ENCODE measurements at regions not wholly inside any gene's neighbourhood (a gene's known extent, or its start where the extent isn't known, plus 50 kb on each side); places are given as distances from the start of the nearest gene placed in this dataset.
"Not testable (repeated sequence)": the region's sequence is repeated elsewhere in the genome, so short reads cannot be mapped to it uniquely, and the experiment has no call there.

DNA sequence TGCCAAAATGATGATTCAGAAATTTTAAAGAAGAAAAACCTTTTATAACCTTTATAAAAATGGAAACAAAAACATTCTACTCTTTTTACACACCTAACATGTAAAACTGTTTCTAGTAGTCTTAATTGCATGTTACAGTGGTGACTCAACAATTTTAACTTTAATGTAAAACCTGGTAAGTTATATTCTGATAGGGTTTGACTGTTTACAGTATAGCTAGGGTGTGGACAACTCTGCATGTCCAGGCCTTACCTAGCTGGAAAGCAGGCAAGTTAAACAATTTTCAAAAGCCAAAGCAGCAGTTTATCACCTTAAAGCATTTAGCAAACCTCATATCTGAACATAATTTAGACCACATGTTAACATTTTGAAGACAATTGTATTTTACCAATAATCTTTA is 328.5 kb downstream of the NEK10 start:
- no peak for DNase-seq (ENCODE audit: extremely low spot score)
- Histone ChIP-seq H3K4me3 (no peak overlapping the region), H3K9me3 (no peaks in the 10 kb centered on the region), H3K27me3 (no peaks in the 10 kb centered on the region), H3K4me1 (no peaks in the 10 kb centered on the region), H3K27ac (replicated peaks in 1 of 4) (no peak overlapping the region), H3K36me3 (no peaks in the 10 kb centered on the region)
- TF ChIP-seq EP300 (IDR thresholded peaks at IDR 0.05), result no peak
- TF ChIP-seq POLR2A (IDR thresholded peaks at IDR 0.05; ENCODE audit: low read depth), result no peak
- TF ChIP-seq, protein P1, sequence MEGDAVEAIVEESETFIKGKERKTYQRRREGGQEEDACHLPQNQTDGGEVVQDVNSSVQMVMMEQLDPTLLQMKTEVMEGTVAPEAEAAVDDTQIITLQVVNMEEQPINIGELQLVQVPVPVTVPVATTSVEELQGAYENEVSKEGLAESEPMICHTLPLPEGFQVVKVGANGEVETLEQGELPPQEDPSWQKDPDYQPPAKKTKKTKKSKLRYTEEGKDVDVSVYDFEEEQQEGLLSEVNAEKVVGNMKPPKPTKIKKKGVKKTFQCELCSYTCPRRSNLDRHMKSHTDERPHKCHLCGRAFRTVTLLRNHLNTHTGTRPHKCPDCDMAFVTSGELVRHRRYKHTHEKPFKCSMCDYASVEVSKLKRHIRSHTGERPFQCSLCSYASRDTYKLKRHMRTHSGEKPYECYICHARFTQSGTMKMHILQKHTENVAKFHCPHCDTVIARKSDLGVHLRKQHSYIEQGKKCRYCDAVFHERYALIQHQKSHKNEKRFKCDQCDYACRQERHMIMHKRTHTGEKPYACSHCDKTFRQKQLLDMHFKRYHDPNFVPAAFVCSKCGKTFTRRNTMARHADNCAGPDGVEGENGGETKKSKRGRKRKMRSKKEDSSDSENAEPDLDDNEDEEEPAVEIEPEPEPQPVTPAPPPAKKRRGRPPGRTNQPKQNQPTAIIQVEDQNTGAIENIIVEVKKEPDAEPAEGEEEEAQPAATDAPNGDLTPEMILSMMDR (IDR thresholded peaks at IDR 0.05), result no peak
- no peak for TF ChIP-seq POLR2AphosphoS5 (IDR thresholded peaks at IDR 0.05)
- intact Hi-C loops (cut with DNase I), result no loop called here

- DNase-seq (ENCODE audit: extremely low spot score); intact Hi-C loops (cut with DNase I); H3K9me3 ChIP-seq; H3K27ac ChIP-seq (replicated peaks in 1 of 4); H3K4me1 ChIP-seq; H3K27me3 ChIP-seq; H3K36me3 ChIP-seq; H3K4me3 ChIP-seq: not testable (repeated sequence)
- WGBS, result 85% methylated on average over 2 of the region's 2 CpGs
These were observed 326.6 kb downstream of the NEK10 start for GRCh38 chr3:27042541-27042940.

DNA sequence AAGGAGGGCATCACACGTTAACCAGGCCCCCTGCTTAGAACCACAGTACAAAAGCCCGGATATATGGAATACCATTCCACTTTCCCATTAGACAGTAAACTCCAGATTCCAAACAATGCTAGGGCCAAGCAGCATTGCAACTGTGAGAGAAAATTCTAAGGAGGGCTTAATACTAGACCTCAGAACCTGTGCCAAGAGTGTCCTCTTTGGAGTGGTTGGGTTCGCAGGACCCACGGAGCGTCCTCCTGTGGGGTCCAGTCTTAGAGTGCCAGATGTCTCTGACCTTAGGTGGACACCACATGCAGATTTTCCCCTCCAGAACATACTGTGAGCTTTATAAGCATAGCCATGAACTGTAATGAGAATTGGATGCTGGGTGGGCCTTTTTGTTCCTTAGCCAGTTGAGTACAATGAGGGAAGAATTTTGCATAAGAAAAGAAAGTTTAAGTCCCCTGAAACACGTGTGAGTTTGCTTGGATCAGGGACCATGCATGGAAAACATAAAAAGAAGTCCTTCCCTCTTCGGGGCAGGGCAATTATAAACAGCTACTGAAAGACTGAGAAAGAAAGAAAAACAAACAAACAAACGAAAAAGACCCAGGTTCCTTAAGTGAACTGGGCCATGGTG is 325.7 kb downstream of the NEK10 start:
- Histone ChIP-seq H3K27me3 (no peaks in the 10 kb centered on the region), H3K27ac (replicated peaks in 1 of 4) (no peak overlapping the region), H3K36me3 (no peaks in the 10 kb centered on the region), H3K9me3 (peaks cover 0 to 4% (median 0%) of the 10 kb centered on the region in 4 donors), H3K4me3 (no peak overlapping the region), H3K4me1 (no peaks in the 10 kb centered on the region)
- intact Hi-C loops (cut with DNase I), result no loop called here
- 63% methylated on average over 8 of the region's 8 CpGs for whole genome bisulfite sequencing
- DNase-seq (ENCODE audit: extremely low spot score), result no peak
- TF ChIP-seq POLR2A (IDR thresholded peaks at IDR 0.05; ENCODE audit: low read depth) (no peak), POLR2AphosphoS5 (IDR thresholded peaks at IDR 0.05) (no peak), EP300 (IDR thresholded peaks at IDR 0.05) (no peak)
- TF ChIP-seq, protein P1 (IDR thresholded peaks at IDR 0.05), result no peak

DNA sequence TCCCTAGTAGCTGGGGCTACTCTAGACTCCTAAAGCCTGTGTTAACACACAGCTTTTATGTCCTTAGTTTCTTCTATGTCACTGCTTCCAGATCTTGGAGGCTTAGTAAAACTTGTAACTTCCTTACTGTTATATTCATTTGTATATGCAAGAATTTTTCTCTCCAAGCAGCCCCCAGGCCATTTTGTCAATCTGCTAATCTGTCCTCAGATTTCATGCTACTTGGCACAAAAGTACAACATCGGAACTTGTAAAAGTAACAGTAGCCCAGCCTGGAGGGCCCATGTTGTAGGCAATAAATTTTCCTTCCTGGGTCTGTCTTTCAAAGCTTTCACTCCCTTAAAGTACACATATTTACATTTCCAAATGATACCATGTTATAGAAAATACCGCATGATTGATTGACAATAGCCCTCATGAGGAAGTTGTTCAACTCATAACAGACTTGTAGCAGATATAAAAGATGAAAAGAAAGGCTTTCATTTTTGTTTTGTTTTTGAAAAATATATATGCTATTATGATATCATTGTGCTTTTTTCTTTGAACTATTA is 324.2 kb downstream of the NEK10 start:
- DNase-seq (ENCODE audit: extremely low spot score), result no peak
- no peak for TF ChIP-seq POLR2AphosphoS5 (IDR thresholded peaks at IDR 0.05)
- TF ChIP-seq, protein P1 (IDR thresholded peaks at IDR 0.05), result no peak
- TF ChIP-seq POLR2A (IDR thresholded peaks at IDR 0.05; ENCODE audit: low read depth), result no peak
- no peak for TF ChIP-seq EP300 (IDR thresholded peaks at IDR 0.05)
- H3K9me3 ChIP-seq, result peaks cover 0 to 4% (median 0%) of the 10 kb centered on the region in 4 donors
- 91% methylated on average over 2 of the region's 2 CpGs for WGBS
- no peaks in the 10 kb centered on the region for H3K36me3 ChIP-seq
- H3K27ac ChIP-seq (replicated peaks in 1 of 4), result no peak overlapping the region
- no peaks in the 10 kb centered on the region for H3K27me3 ChIP-seq
- intact Hi-C loops (cut with DNase I), result no loop called here
- no peaks in the 10 kb centered on the region for H3K4me1 ChIP-seq
- no peak overlapping the region for H3K4me3 ChIP-seq

DNA sequence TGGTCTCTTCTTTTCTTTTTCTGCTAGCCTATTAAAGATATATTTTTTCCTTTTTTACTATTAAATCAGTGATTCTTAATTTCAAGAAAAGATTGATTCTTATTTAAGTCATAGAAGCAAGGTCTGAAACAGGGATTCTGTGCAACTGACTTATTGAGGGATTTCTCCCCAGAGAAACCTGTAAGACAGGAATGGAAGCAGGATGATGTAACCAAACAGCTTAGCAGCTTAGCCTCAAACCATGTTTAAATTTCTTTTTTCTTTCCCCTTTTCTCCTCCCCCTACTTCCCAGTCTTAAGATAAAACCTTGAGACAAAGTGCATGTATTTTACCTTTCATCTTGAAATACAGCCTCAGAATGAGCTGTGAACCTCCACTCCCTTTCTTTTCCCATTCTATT is 322.8 kb downstream of the NEK10 start:
- intact Hi-C loops (cut with DNase I), result no loop called here
- no peaks in the 10 kb centered on the region for H3K27me3 ChIP-seq
- H3K4me3 ChIP-seq, result no peak overlapping the region
- H3K27ac ChIP-seq (replicated peaks in 1 of 4), result no peak overlapping the region
- TF ChIP-seq POLR2AphosphoS5 (IDR thresholded peaks at IDR 0.05), result no peak
- no peak for TF ChIP-seq POLR2A (IDR thresholded peaks at IDR 0.05; ENCODE audit: low read depth)
- TF ChIP-seq, protein P1 (IDR thresholded peaks at IDR 0.05), result no peak
- no peak for TF ChIP-seq EP300 (IDR thresholded peaks at IDR 0.05)
- no peaks in the 10 kb centered on the region for H3K36me3 ChIP-seq
- no peaks in the 10 kb centered on the region for H3K4me1 ChIP-seq
- peaks cover 0 to 6% (median 0%) of the 10 kb centered on the region in 4 donors for H3K9me3 ChIP-seq
- no peak for DNase-seq (ENCODE audit: extremely low spot score)
